ENCODE measurements at regions not wholly inside any gene's neighbourhood (a gene's known extent, or its start where the extent isn't known, plus 50 kb on each side); places are given as distances from the start of the nearest gene placed in this dataset.

GRCh38 chr1:63261736-63262458 lies 60.5 kb upstream of the FOXD3 start:
- H3K9me3 ChIP-seq: no peaks in the 10 kb centered on the region
- intact Hi-C loops (cut with DNase I): no loop called here
- H3K4me3 ChIP-seq: no peak overlapping the region
- 57 to 72% methylated on average over 2 of the region's 2 CpGs for WGBS, 2 donors
- peaks cover 0 to 18% (median 8%) of the 10 kb centered on the region in 7 donors for H3K27me3 ChIP-seq
- no peak overlapping the region for H3K27ac ChIP-seq
- no peak for TF ChIP-seq CTCF (IDR thresholded peaks at IDR 0.05)
- peaks cover 0 to 10% (median 0%) of the 10 kb centered on the region in 9 donors for H3K4me1 ChIP-seq
- DNase-seq: peak in 1 of 2 donors; percentile 17
- H3K36me3 ChIP-seq: no peaks in the 10 kb centered on the region
- peak in 7 of 8 donors; percentile 25 to 90 (median 85) for ATAC-seq

- no peak for ATAC-seq
- Histone ChIP-seq H3K4me1 (peaks cover 0 to 10% (median 0%) of the 10 kb centered on the region in 9 donors), H3K9me3 (no peaks in the 10 kb centered on the region), H3K36me3 (no peaks in the 10 kb centered on the region), H3K4me3 (no peak overlapping the region), H3K27ac (no peak overlapping the region), H3K27me3 (peaks cover 0 to 22% (median 8%) of the 10 kb centered on the region in 7 donors)
- no peak for DNase-seq
- intact Hi-C loops (cut with DNase I): no loop called here
- WGBS, 2 donors: 91 to 95% methylated on average over 3 of the region's 3 CpGs
- TF ChIP-seq CTCF (IDR thresholded peaks at IDR 0.05): no peak
Measured at GRCh38 chr1:63262459-63262770, 60.0 kb upstream of the FOXD3 start.

- no peaks in the 10 kb centered on the region for H3K9me3 ChIP-seq
- WGBS, 2 donors: 46 to 60% methylated on average over 2 of the region's 2 CpGs
- no peak overlapping the region for H3K4me3 ChIP-seq
- H3K27ac ChIP-seq: no peak overlapping the region
- ATAC-seq: no peak
- no peaks in the 10 kb centered on the region for H3K36me3 ChIP-seq
- no peak for TF ChIP-seq CTCF (IDR thresholded peaks at IDR 0.05)
- DNase-seq: no peak
- H3K4me1 ChIP-seq: peaks cover 0 to 10% (median 0%) of the 10 kb centered on the region in 9 donors
- intact Hi-C loops (cut with DNase I): no loop called here
- H3K27me3 ChIP-seq: peaks cover 0 to 34% (median 11%) of the 10 kb centered on the region in 7 donors
Measured at GRCh38 chr1:63264161-63264560, 58.2 kb upstream of the FOXD3 start.

GRCh38 chr1:63266857-63267256 lies 55.5 kb upstream of the FOXD3 start:
- peaks cover 0 to 3% (median 0%) of the 10 kb centered on the region in 9 donors for H3K4me1 ChIP-seq
- intact Hi-C loops (cut with DNase I): no loop called here
- H3K4me3 ChIP-seq: no peak overlapping the region
- DNase-seq: no peak
- WGBS, 2 donors: 75 to 79% methylated on average over 3 of the region's 3 CpGs
- no peak for TF ChIP-seq CTCF (IDR thresholded peaks at IDR 0.05)
- ATAC-seq: no peak
- no peak overlapping the region for H3K27ac ChIP-seq
- peaks cover 0 to 51% (median 16%) of the 10 kb centered on the region in 7 donors for H3K27me3 ChIP-seq
- no peaks in the 10 kb centered on the region for H3K9me3 ChIP-seq
- H3K36me3 ChIP-seq: no peaks in the 10 kb centered on the region

Measured in heart right ventricle (tissue), 16 donors.